Type B pancreatic cell (in vitro differentiated cells): ENCODE measurements at regions not wholly inside any gene's neighbourhood (a gene's known extent, or its start where the extent isn't known, plus 50 kb on each side); places are given as distances from the start of the nearest gene placed in this dataset.

Experiments used
- DNase-seq: peaks from one replicate; pipeline ENCODE4 v3.0.0; 2021; ENCODE audit warnings: mixed read lengths; ENCODE audit not compliant: unreplicated experiment; ENCODE audit errors: extremely low spot score
- H3K27ac Mint-ChIP-seq: 2 replicates; pipeline ENCODE4 v1.8.0; 2021; ENCODE audit warnings: mild to moderate bottlenecking, mixed read lengths
- H3K27me3 Mint-ChIP-seq: 2 replicates; pipeline ENCODE4 v1.8.0; 2021; ENCODE audit warnings: mixed read lengths
- H3K36me3 Mint-ChIP-seq: 2 replicates; pipeline ENCODE4 v1.8.0; 2021; ENCODE audit warnings: mixed read lengths
- H3K4me1 Mint-ChIP-seq: one replicate; pipeline ENCODE4 v1.8.0; 2021; ENCODE audit warnings: mixed read lengths; ENCODE audit not compliant: unreplicated experiment
- H3K4me3 Mint-ChIP-seq: 2 replicates; pipeline ENCODE4 v1.8.0; 2021; ENCODE audit warnings: mild to moderate bottlenecking, mixed read lengths
- H3K9me3 Mint-ChIP-seq: 2 replicates; pipeline ENCODE4 v1.8.0; 2021; ENCODE audit warnings: mixed read lengths
- TF ChIP-seq, protein P1 (sequence below): fragments of 200-600 bp; sonication (generic); conservative IDR thresholded peaks from 2 replicates; pipeline ENCODE4 v1.5.0; 2021; ENCODE audit warnings: antibody characterized with exemption, mild to moderate bottlenecking

DNA sequence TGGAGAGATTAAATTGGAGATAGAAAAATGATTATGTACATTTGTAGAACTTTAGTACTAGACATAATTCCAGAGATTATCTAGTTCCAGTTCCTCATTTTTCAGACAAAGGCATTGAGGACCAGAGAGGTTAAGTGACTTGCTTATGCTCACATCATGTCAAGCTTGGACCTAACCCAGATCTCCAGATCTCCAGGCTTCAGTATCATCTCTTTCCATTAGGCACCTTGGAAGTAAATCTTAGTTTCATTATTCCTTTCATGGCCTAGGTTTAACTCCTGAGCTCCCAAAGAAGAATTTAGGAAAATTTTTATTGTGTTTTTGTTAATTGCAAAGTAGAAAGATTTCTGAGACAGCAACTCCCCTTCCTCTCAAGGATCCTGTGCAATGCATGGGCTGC is 148.8 kb downstream of the GATB start:
- Mint-ChIP-seq H3K4me1 (peaks cover 6% of the 10 kb centered on the region), H3K27ac (no peak overlapping the region), H3K27me3 (no peaks in the 10 kb centered on the region), H3K9me3 (no peaks in the 10 kb centered on the region), H3K4me3 (no peak overlapping the region), H3K36me3 (peaks cover 4% of the 10 kb centered on the region)
- TF ChIP-seq, protein P1, sequence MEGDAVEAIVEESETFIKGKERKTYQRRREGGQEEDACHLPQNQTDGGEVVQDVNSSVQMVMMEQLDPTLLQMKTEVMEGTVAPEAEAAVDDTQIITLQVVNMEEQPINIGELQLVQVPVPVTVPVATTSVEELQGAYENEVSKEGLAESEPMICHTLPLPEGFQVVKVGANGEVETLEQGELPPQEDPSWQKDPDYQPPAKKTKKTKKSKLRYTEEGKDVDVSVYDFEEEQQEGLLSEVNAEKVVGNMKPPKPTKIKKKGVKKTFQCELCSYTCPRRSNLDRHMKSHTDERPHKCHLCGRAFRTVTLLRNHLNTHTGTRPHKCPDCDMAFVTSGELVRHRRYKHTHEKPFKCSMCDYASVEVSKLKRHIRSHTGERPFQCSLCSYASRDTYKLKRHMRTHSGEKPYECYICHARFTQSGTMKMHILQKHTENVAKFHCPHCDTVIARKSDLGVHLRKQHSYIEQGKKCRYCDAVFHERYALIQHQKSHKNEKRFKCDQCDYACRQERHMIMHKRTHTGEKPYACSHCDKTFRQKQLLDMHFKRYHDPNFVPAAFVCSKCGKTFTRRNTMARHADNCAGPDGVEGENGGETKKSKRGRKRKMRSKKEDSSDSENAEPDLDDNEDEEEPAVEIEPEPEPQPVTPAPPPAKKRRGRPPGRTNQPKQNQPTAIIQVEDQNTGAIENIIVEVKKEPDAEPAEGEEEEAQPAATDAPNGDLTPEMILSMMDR = no peak
- no peak for DNase-seq

DNA sequence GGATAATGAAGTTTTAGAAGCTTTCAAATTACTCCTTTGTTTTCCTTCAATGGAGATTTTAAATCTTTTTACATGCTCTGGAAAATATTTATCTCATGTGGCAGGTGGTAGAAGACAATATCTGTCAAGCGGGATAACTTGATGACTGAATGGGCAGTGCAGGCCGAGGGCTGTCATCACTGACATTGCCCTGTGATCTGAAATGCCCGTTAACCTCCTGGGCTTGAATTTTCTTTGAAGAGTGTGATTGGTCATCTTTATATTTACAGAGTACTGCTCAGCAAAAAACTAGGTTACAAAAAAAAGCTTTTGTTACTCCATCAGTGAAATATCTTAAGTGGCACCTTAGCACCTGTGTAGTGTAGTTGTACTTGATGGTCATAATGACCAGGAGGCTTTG is 147.5 kb downstream of the GATB start:
- Mint-ChIP-seq H3K36me3 (peaks cover 4% of the 10 kb centered on the region), H3K4me1 (peaks cover 6% of the 10 kb centered on the region), H3K27ac (no peak overlapping the region), H3K9me3 (no peaks in the 10 kb centered on the region), H3K4me3 (no peak overlapping the region), H3K27me3 (no peaks in the 10 kb centered on the region)
- DNase-seq = no peak
- TF ChIP-seq, protein P1 = no peak

DNA sequence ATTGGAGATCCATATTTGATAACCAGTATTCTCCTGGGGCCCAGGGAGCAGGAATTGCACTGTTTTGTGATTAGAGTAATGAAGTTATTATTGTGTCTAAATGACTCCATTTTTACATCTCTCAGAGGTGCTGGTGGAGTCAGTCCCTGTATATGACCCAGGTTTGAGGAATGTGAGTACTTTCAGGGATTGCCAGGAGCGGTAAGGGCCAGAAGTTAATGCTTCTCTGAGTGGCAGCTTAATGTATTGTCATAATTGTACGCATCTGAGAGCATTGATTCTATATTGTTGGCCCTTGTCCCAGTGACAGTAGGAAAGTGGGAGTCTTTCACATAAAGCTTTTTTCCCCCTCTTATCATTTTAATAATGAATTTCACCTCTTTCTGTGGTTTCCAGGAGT is 146.2 kb downstream of the GATB start:
- Mint-ChIP-seq H3K27me3 (no peaks in the 10 kb centered on the region), H3K27ac (no peak overlapping the region), H3K4me3 (no peak overlapping the region), H3K4me1 (peaks cover 6% of the 10 kb centered on the region), H3K36me3 (peaks cover 4% of the 10 kb centered on the region), H3K9me3 (no peaks in the 10 kb centered on the region)
- TF ChIP-seq, protein P1 = no peak
- no peak for DNase-seq

DNA sequence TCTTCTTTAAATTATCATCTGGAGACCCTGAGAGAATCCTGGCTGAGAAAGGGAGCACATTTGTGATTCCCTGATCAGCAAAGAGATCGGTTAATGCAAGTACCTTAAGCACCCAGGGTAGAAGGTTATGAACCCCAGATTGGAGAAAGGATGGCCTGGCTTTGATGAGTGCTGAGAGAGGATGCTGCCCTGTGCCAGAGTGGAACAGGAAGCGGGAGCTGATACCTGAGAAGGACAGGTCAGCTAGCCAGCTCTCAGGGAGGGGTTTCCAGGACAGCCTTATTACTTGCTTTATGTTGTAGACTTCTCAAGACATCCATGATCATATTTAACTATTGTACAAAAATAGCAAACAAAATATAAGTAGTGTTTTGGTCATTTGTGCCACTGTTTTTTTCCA is 141.9 kb downstream of the GATB start:
- Mint-ChIP-seq H3K9me3 (no peaks in the 10 kb centered on the region), H3K36me3 (no peaks in the 10 kb centered on the region), H3K27ac (no peak overlapping the region), H3K4me1 (peaks cover 9% of the 10 kb centered on the region), H3K4me3 (no peak overlapping the region), H3K27me3 (no peaks in the 10 kb centered on the region)
- TF ChIP-seq, protein P1 = no peak
- DNase-seq = no peak

DNA sequence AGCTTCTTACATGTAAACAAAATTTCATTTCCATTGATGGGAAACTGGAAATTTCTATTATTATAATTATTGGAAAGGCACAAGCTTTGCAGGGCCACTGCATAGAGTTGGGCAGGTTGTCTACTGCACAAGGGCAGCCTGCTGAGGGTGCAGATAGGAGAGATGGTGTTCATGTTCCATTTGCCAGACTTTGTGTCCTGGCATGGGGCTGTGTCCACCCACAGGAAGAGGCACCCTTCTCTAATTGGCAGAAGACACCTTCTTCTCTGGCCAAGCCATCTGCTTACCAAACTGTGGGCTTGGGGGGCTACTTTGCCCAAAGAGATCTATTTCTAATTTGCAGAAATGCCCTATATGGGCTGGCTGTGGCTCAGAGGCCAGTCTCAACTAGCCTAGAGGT is 140.7 kb downstream of the GATB start:
- Mint-ChIP-seq H3K4me3 (no peak overlapping the region), H3K27me3 (no peaks in the 10 kb centered on the region), H3K27ac (no peak overlapping the region), H3K36me3 (no peaks in the 10 kb centered on the region), H3K9me3 (no peaks in the 10 kb centered on the region), H3K4me1 (peaks cover 7% of the 10 kb centered on the region)
- DNase-seq = no peak
- TF ChIP-seq, protein P1 = no peak
